Nephron (organoid): ENCODE measurements at regions not wholly inside any gene's neighbourhood (a gene's known extent, or its start where the extent isn't known, plus 50 kb on each side); places are given as distances from the start of the nearest gene placed in this dataset.

ENCODE experiments used
- H3K27ac Mint-ChIP-seq, 3 experiments: 2 replicates each; pipeline ENCODE4 v1.8.0; 2020; ENCODE audit warnings: mixed read lengths in 3 of 3, mild to moderate bottlenecking in 2 of 3, moderate library complexity in 1 of 3
- H3K27me3 Mint-ChIP-seq: 2 replicates; pipeline ENCODE4 v1.8.0; 2021; ENCODE audit warnings: low read depth, mild to moderate bottlenecking, moderate library complexity, mixed read lengths
- H3K36me3 Mint-ChIP-seq: 2 replicates; pipeline ENCODE4 v1.8.0; 2020; ENCODE audit warnings: low read depth, mixed read lengths
- H3K4me1 Mint-ChIP-seq: 2 replicates; pipeline ENCODE4 v1.8.0; 2020; ENCODE audit warnings: mixed read lengths
- H3K4me3 Mint-ChIP-seq, 3 experiments: 2 replicates each; pipeline ENCODE4 v1.8.0; 2020; ENCODE audit warnings: mild to moderate bottlenecking in 3 of 3, mixed read lengths in 3 of 3, moderate library complexity in 2 of 3
- H3K9me3 Mint-ChIP-seq: 2 replicates; pipeline ENCODE4 v1.8.0; 2020; ENCODE audit warnings: mixed read lengths
- CTCF ChIP-seq, 3 experiments: fragments of 200-600 bp; sonication (generic); IDR thresholded peaks; one replicate each; pipeline ENCODE4 v1.5.0; 2021; ENCODE audit warnings: antibody characterized with exemption in 3 of 3; ENCODE audit not compliant: unreplicated experiment in 3 of 3

- H3K9me3 Mint-ChIP-seq, result peaks cover 1% of the 10 kb centered on the region
- TF ChIP-seq CTCF (IDR thresholded peaks at IDR 0.05; ENCODE audit: unreplicated experiment in 3 of 3), result no peak
- H3K27me3 Mint-ChIP-seq, result no peaks in the 10 kb centered on the region
- no peak overlapping the region for H3K4me3 Mint-ChIP-seq
- H3K27ac Mint-ChIP-seq, result no peak overlapping the region
- H3K4me1 Mint-ChIP-seq, result no peaks in the 10 kb centered on the region
- no peaks in the 10 kb centered on the region for H3K36me3 Mint-ChIP-seq
Observed at GRCh38 chr4:170716868-170717267, 627.1 kb upstream of the AADAT start.

GRCh38 chr4:170705907-170706306 is 616.2 kb upstream of the AADAT start:
- peaks cover 7% of the 10 kb centered on the region for H3K4me1 Mint-ChIP-seq
- no peaks in the 10 kb centered on the region for H3K9me3 Mint-ChIP-seq
- H3K36me3 Mint-ChIP-seq, result no peaks in the 10 kb centered on the region
- no peak overlapping the region for H3K27ac Mint-ChIP-seq
- no peak overlapping the region for H3K4me3 Mint-ChIP-seq
- no peak for TF ChIP-seq CTCF (IDR thresholded peaks at IDR 0.05; ENCODE audit: unreplicated experiment in 3 of 3)
- no peaks in the 10 kb centered on the region for H3K27me3 Mint-ChIP-seq

GRCh38 chr4:170700064-170700463 is 610.3 kb upstream of the AADAT start:
- no peak overlapping the region for H3K4me3 Mint-ChIP-seq
- peaks cover 7% of the 10 kb centered on the region for H3K4me1 Mint-ChIP-seq

GRCh38 chr4:170698334-170698733 is 608.6 kb upstream of the AADAT start:
- no peak for TF ChIP-seq CTCF (IDR thresholded peaks at IDR 0.05; ENCODE audit: unreplicated experiment in 3 of 3)
- no peak overlapping the region for H3K27ac Mint-ChIP-seq
- H3K4me3 Mint-ChIP-seq, result no peak overlapping the region

More at GRCh38 chr4:170700064-170700463, 610.3 kb upstream of the AADAT start:
- no peaks in the 10 kb centered on the region for H3K9me3 Mint-ChIP-seq
- H3K27ac Mint-ChIP-seq, result no peak overlapping the region
- no peaks in the 10 kb centered on the region for H3K36me3 Mint-ChIP-seq
- peaks cover 3% of the 10 kb centered on the region for H3K27me3 Mint-ChIP-seq
- no peak for TF ChIP-seq CTCF (IDR thresholded peaks at IDR 0.05; ENCODE audit: unreplicated experiment in 3 of 3)

GRCh38 chr4:170697845-170698244 is 608.1 kb upstream of the AADAT start:
- Mint-ChIP-seq H3K9me3 (peaks cover 7% of the 10 kb centered on the region), H3K27ac (no peak overlapping the region), H3K27me3 (peaks cover 3% of the 10 kb centered on the region), H3K36me3 (no peaks in the 10 kb centered on the region), H3K4me1 (no peaks in the 10 kb centered on the region), H3K4me3 (no peak overlapping the region)
- TF ChIP-seq CTCF (IDR thresholded peaks at IDR 0.05; ENCODE audit: unreplicated experiment in 3 of 3), result no peak

More at GRCh38 chr4:170698334-170698733, 608.6 kb upstream of the AADAT start:
- Mint-ChIP-seq H3K9me3 (peaks cover 3% of the 10 kb centered on the region), H3K27me3 (peaks cover 3% of the 10 kb centered on the region), H3K36me3 (no peaks in the 10 kb centered on the region), H3K4me1 (peaks cover 5% of the 10 kb centered on the region)

- Mint-ChIP-seq H3K4me3 (no peak overlapping the region), H3K36me3 (no peaks in the 10 kb centered on the region), H3K27me3 (peaks cover 3% of the 10 kb centered on the region), H3K4me1 (no peaks in the 10 kb centered on the region), H3K27ac (no peak overlapping the region), H3K9me3 (peaks cover 7% of the 10 kb centered on the region)
- TF ChIP-seq CTCF (IDR thresholded peaks at IDR 0.05; ENCODE audit: unreplicated experiment in 3 of 3), result no peak
Observed at GRCh38 chr4:170697045-170697444, 607.3 kb upstream of the AADAT start.
